ENCODE measurements at regions not wholly inside any gene's neighbourhood (a gene's known extent, or its start where the extent isn't known, plus 50 kb on each side); places are given as distances from the start of the nearest gene placed in this dataset.

GRCh38 chr18:3391704-3392466 lies 58.1 kb upstream of the TGIF1 start:
- Histone ChIP-seq H3K4me3 (ENCODE audit: low read depth, low read length) (no peak overlapping the region), H3K9ac (ENCODE audit: low read depth, low read length) (no peak overlapping the region), H3K9me3 (ENCODE audit: control insufficient read depth, insufficient read depth, low read length) (peaks cover 11% of the 10 kb centered on the region; the same call in 1 of the 2 replicates), H3K36me3 (ENCODE audit: control insufficient read depth, insufficient read depth, low read length) (no peaks in the 10 kb centered on the region), H3K27me3 (ENCODE audit: control insufficient read depth, insufficient read depth, low read length) (no peaks in the 10 kb centered on the region), H3K4me1 (ENCODE audit: control insufficient read depth, insufficient read depth, low read length) (peaks cover 17% of the 10 kb centered on the region), H3K27ac (ENCODE audit: low read depth, low read length) (no peak overlapping the region)

- Histone ChIP-seq H3K4me1 (ENCODE audit: control insufficient read depth, insufficient read depth, low read length) (peaks cover 17% of the 10 kb centered on the region), H3K9me3 (ENCODE audit: control insufficient read depth, insufficient read depth, low read length) (peaks cover 11% of the 10 kb centered on the region; the same call in 1 of the 2 replicates), H3K36me3 (ENCODE audit: control insufficient read depth, insufficient read depth, low read length) (no peaks in the 10 kb centered on the region), H3K27me3 (ENCODE audit: control insufficient read depth, insufficient read depth, low read length) (no peaks in the 10 kb centered on the region), H3K4me3 (ENCODE audit: low read depth, low read length) (no peak overlapping the region), H3K27ac (ENCODE audit: low read depth, low read length) (no peak overlapping the region), H3K9ac (ENCODE audit: low read depth, low read length) (no peak overlapping the region)
These were observed 57.5 kb upstream of the TGIF1 start for GRCh38 chr18:3392467-3392855.

- peaks cover 11% of the 10 kb centered on the region; the same call in 1 of the 2 replicates for H3K9me3 ChIP-seq (ENCODE audit: control insufficient read depth, insufficient read depth, low read length)
- H3K4me3 ChIP-seq (ENCODE audit: low read depth, low read length): no peak overlapping the region
- no peak overlapping the region for H3K27ac ChIP-seq (ENCODE audit: low read depth, low read length)
These were observed 55.3 kb upstream of the TGIF1 start for GRCh38 chr18:3394648-3395047.

GRCh38 chr18:3395466-3395865 lies 54.5 kb upstream of the TGIF1 start:
- H3K36me3 ChIP-seq (ENCODE audit: control insufficient read depth, insufficient read depth, low read length): no peaks in the 10 kb centered on the region
- H3K4me3 ChIP-seq (ENCODE audit: low read depth, low read length): no peak overlapping the region
- H3K4me1 ChIP-seq (ENCODE audit: control insufficient read depth, insufficient read depth, low read length): peaks cover 17% of the 10 kb centered on the region
- peaks cover 4% of the 10 kb centered on the region for H3K9me3 ChIP-seq (ENCODE audit: control insufficient read depth, insufficient read depth, low read length)
- no peak overlapping the region for H3K9ac ChIP-seq (ENCODE audit: low read depth, low read length)
- H3K27ac ChIP-seq (ENCODE audit: low read depth, low read length): no peak overlapping the region
- no peaks in the 10 kb centered on the region for H3K27me3 ChIP-seq (ENCODE audit: control insufficient read depth, insufficient read depth, low read length)

More at GRCh38 chr18:3394648-3395047, 55.3 kb upstream of the TGIF1 start:
- no peaks in the 10 kb centered on the region for H3K36me3 ChIP-seq (ENCODE audit: control insufficient read depth, insufficient read depth, low read length)
- peaks cover 17% of the 10 kb centered on the region for H3K4me1 ChIP-seq (ENCODE audit: control insufficient read depth, insufficient read depth, low read length)
- H3K27me3 ChIP-seq (ENCODE audit: control insufficient read depth, insufficient read depth, low read length): no peaks in the 10 kb centered on the region
- H3K9ac ChIP-seq (ENCODE audit: low read depth, low read length): no peak overlapping the region

- Histone ChIP-seq H3K9me3 (ENCODE audit: control insufficient read depth, insufficient read depth, low read length) (peaks cover 4% of the 10 kb centered on the region; the same call in 1 of the 2 replicates), H3K9ac (ENCODE audit: low read depth, low read length) (no peak overlapping the region), H3K36me3 (ENCODE audit: control insufficient read depth, insufficient read depth, low read length) (no peaks in the 10 kb centered on the region), H3K27me3 (ENCODE audit: control insufficient read depth, insufficient read depth, low read length) (no peaks in the 10 kb centered on the region), H3K4me3 (ENCODE audit: low read depth, low read length) (no peak overlapping the region), H3K27ac (ENCODE audit: low read depth, low read length) (no peak overlapping the region), H3K4me1 (ENCODE audit: control insufficient read depth, insufficient read depth, low read length) (peaks cover 11% of the 10 kb centered on the region)
These were observed 52.8 kb upstream of the TGIF1 start for GRCh38 chr18:3397031-3397750.

- Histone ChIP-seq H3K9ac (ENCODE audit: low read depth, low read length) (no peak overlapping the region), H3K36me3 (ENCODE audit: control insufficient read depth, insufficient read depth, low read length) (no peaks in the 10 kb centered on the region), H3K9me3 (ENCODE audit: control insufficient read depth, insufficient read depth, low read length) (peaks cover 4% of the 10 kb centered on the region; the same call in 1 of the 2 replicates), H3K4me3 (ENCODE audit: low read depth, low read length) (no peak overlapping the region), H3K27me3 (ENCODE audit: control insufficient read depth, insufficient read depth, low read length) (no peaks in the 10 kb centered on the region), H3K27ac (ENCODE audit: low read depth, low read length) (no peak overlapping the region), H3K4me1 (ENCODE audit: control insufficient read depth, insufficient read depth, low read length) (peaks cover 7% of the 10 kb centered on the region)
These were observed 52.2 kb upstream of the TGIF1 start for GRCh38 chr18:3397786-3398185.
